ENCODE measurements at regions not wholly inside any gene's neighbourhood (a gene's known extent, or its start where the extent isn't known, plus 50 kb on each side); places are given as distances from the start of the nearest gene placed in this dataset.
"Not testable (repeated sequence)": the region's sequence is repeated elsewhere in the genome, so short reads cannot be mapped to it uniquely, and the experiment has no call there.

DNA sequence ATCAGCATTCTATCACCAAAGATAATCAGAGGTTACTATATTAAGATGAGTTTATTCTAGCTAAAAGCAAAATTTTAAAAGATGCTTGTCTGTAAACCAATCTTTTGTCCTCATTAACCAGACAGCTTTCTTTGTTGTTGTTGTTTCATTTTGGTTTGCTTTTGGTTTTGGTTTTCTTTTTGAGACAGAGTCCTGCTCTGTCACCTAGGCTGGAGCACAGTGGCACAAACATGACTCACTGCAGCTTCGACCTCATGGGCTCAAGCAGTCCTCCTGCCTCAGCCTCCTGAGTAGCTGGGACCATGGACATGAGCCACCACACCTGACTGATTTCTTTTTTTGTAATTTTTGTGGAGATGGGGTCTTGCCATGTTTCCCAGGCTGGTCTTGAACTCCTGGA lies 102.9 kb downstream of the COX18 start:
- peaks cover 1% of the 10 kb centered on the region for H3K27me3 Mint-ChIP-seq
- no peak for ATAC-seq (ENCODE audit: low read depth)
- no peak overlapping the region for H3K4me3 Mint-ChIP-seq
- H3K9me3 Mint-ChIP-seq, result peaks cover 13% of the 10 kb centered on the region
- no peaks in the 10 kb centered on the region for H3K4me1 Mint-ChIP-seq
- H3K36me3 Mint-ChIP-seq, result no peaks in the 10 kb centered on the region
- DNase-seq (ENCODE audit: low spot score in 2 of 2), result no peak
- H3K27ac Mint-ChIP-seq, result no peak overlapping the region

DNA sequence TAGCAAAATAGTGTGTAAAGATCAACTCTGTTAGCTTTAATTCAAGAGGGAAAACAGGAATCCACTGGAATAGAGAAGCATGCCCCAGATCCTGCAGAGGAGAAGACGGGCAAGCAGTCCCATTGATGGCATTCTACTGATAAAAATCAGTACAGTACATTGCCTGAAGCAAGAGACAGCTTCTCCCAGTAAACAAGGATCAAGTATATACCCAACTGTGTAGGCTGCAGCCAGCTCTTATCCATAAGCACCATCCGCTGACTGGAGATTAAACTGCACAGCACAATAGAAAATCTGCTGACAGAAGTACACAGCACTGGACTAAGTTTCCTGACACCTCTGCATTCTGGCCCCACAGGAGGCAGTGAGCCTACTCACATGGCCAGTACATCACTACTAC lies 110.1 kb downstream of the COX18 start:
- H3K36me3 Mint-ChIP-seq, result peaks cover 2% of the 10 kb centered on the region
- ATAC-seq (ENCODE audit: low read depth) (no peak), DNase-seq (ENCODE audit: low spot score in 2 of 2) (no peak)
- no peak overlapping the region for H3K4me3 Mint-ChIP-seq
- peaks cover 22% of the 10 kb centered on the region for H3K9me3 Mint-ChIP-seq
- no peak overlapping the region for H3K27ac Mint-ChIP-seq
- peaks cover 5% of the 10 kb centered on the region for H3K27me3 Mint-ChIP-seq
- no peaks in the 10 kb centered on the region for H3K4me1 Mint-ChIP-seq

GRCh38 chr4:72954811-72955210 lies 114.7 kb downstream of the COX18 start:
- H3K4me3 Mint-ChIP-seq, result no peak overlapping the region
- H3K9me3 Mint-ChIP-seq, result peaks cover 7% of the 10 kb centered on the region
- H3K27ac Mint-ChIP-seq, result no peak overlapping the region
- peaks cover 1% of the 10 kb centered on the region for H3K36me3 Mint-ChIP-seq
- no peak for DNase-seq (ENCODE audit: low spot score in 2 of 2)
- ATAC-seq (ENCODE audit: low read depth), result no peak
- peaks cover 5% of the 10 kb centered on the region for H3K27me3 Mint-ChIP-seq
- no peaks in the 10 kb centered on the region for H3K4me1 Mint-ChIP-seq

- Mint-ChIP-seq H3K4me1 (no peaks in the 10 kb centered on the region), H3K27me3 (peaks cover 3% of the 10 kb centered on the region), H3K36me3 (no peaks in the 10 kb centered on the region), H3K9me3 (peaks cover 3% of the 10 kb centered on the region), H3K27ac (no peak overlapping the region), H3K4me3 (no peak overlapping the region)
- ATAC-seq (ENCODE audit: low read depth) (no peak), DNase-seq (ENCODE audit: low spot score in 2 of 2) (no peak)
These were observed 115.9 kb downstream of the COX18 start for GRCh38 chr4:72953571-72953970.

DNA sequence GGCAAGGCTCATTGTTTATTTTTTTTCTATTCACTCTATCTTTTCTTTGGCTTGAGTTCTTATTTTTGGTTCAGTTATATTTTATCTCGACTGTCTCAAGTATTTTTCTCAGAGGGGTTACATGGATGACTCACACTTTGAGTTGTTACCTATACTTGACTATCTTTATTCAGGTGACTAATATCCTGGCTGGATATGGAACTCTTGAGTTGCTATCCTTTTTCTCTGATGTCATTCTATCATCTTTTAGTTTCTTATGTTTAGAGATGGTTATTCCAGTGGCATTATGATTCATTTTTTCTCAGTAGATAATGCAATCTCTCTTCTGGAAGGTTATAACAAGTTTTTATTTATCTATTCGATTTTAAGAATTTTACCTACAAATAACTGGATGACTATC lies 117.9 kb downstream of the COX18 start:
- no peak for ATAC-seq (ENCODE audit: low read depth)
- no peaks in the 10 kb centered on the region for H3K36me3 Mint-ChIP-seq
- H3K27me3 Mint-ChIP-seq, result peaks cover 3% of the 10 kb centered on the region
- no peak for DNase-seq (ENCODE audit: low spot score in 2 of 2)
- H3K4me3 Mint-ChIP-seq, result no peak overlapping the region
- peaks cover 3% of the 10 kb centered on the region for H3K9me3 Mint-ChIP-seq
- H3K4me1 Mint-ChIP-seq, result no peaks in the 10 kb centered on the region
- H3K27ac Mint-ChIP-seq, result no peak overlapping the region

DNA sequence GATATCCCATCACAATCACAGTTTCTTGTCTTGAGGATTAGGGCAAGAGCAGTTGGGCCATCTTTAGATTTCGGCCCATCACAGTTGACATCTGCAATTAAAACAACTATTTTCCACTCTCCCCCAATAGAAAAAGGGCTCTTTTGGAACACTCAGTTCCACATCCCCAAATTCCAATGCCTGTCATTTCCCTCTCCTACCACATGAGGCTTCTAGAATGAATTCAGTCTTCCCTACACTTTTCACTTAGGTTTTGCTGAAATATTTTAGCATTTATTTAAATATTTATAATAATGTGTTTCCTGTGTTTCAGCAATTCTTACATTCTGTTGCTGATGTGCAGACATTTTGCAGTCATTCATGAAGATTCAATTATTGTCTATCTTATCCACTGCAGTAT lies 118.4 kb downstream of the COX18 start:
- Mint-ChIP-seq H3K36me3 (no peaks in the 10 kb centered on the region), H3K4me1 (no peaks in the 10 kb centered on the region), H3K27me3 (peaks cover 3% of the 10 kb centered on the region), H3K9me3 (peaks cover 3% of the 10 kb centered on the region), H3K4me3 (no peak overlapping the region), H3K27ac (no peak overlapping the region)
- ATAC-seq (ENCODE audit: low read depth), result no peak
- no peak for DNase-seq (ENCODE audit: low spot score in 2 of 2)

DNA sequence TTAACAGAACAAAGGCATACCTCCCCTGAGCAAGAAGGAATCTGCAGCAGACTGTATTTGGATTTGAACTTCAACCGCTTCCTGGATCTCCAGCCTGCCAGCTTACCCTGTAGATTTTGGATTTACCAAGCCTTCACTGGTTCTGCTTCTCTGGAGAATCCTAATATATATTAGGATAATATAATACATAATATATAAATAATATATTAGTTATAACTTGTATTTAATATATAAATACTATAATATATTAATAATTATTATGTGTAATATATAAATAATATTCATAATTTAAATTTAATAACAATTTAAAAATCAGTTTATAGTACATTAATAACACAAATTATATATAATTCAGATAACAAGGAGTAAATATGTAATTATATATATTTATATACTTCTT lies 121.4 kb downstream of the COX18 start:
- H3K36me3 Mint-ChIP-seq, result no peaks in the 10 kb centered on the region
- H3K4me1 Mint-ChIP-seq, result no peaks in the 10 kb centered on the region
- H3K27ac Mint-ChIP-seq, result no peak overlapping the region
- no peak overlapping the region for H3K4me3 Mint-ChIP-seq
- no peak for DNase-seq (ENCODE audit: low spot score in 2 of 2)
- no peak for ATAC-seq (ENCODE audit: low read depth)
- H3K9me3 Mint-ChIP-seq, result peaks cover 6% of the 10 kb centered on the region
- H3K27me3 Mint-ChIP-seq, result no peaks in the 10 kb centered on the region

- H3K27ac Mint-ChIP-seq, result no peak overlapping the region
- ATAC-seq (ENCODE audit: low read depth), result no peak
- H3K4me3 Mint-ChIP-seq, result no peak overlapping the region
- no peaks in the 10 kb centered on the region for H3K36me3 Mint-ChIP-seq
- DNase-seq (ENCODE audit: low spot score in 2 of 2), result no peak
- peaks cover 6% of the 10 kb centered on the region for H3K9me3 Mint-ChIP-seq
- no peaks in the 10 kb centered on the region for H3K4me1 Mint-ChIP-seq
- no peaks in the 10 kb centered on the region for H3K27me3 Mint-ChIP-seq
These were observed 123.7 kb downstream of the COX18 start for GRCh38 chr4:72945719-72946336.

GRCh38 chr4:72942565-72942964 lies 127.0 kb downstream of the COX18 start:
- peaks cover 3% of the 10 kb centered on the region for H3K9me3 Mint-ChIP-seq

GRCh38 chr4:72938516-72938915 lies 131.0 kb downstream of the COX18 start:
- Mint-ChIP-seq H3K36me3 (no peaks in the 10 kb centered on the region), H3K27me3 (peaks cover 2% of the 10 kb centered on the region), H3K9me3 (no peaks in the 10 kb centered on the region), H3K27ac (no peak overlapping the region), H3K4me3 (no peak overlapping the region), H3K4me1 (no peaks in the 10 kb centered on the region)
- no peak for ATAC-seq (ENCODE audit: low read depth)
- no peak for DNase-seq (ENCODE audit: low spot score in 2 of 2)

More at GRCh38 chr4:72942565-72942964, 127.0 kb downstream of the COX18 start:
- Mint-ChIP-seq H3K4me3 (no peak overlapping the region), H3K27ac (no peak overlapping the region), H3K4me1 (no peaks in the 10 kb centered on the region), H3K36me3 (no peaks in the 10 kb centered on the region), H3K27me3 (no peaks in the 10 kb centered on the region)
- DNase-seq (ENCODE audit: low spot score in 2 of 2) (no peak), ATAC-seq (ENCODE audit: low read depth) (no peak)

DNA sequence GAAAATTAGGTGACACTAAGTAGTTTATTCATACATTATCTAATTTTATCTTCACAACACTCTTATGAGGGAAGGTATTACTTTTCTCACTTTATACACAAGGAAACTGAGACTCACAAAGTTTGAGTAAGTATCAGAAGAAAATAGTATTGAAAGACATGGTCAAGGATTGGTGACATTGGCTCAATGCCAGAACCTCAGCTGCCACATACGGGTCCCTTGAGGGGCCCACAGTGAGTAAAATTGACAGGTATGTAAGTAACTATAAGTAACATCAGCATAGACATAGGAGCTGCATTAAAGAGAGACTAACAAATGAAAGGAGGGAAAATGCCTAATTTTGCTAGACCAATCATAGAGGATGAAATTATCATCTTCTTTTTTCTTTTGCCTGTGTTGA lies 134.1 kb downstream of the COX18 start:
- DNase-seq (ENCODE audit: low spot score in 2 of 2) (no peak), ATAC-seq (ENCODE audit: low read depth) (no peak)
- H3K4me1 Mint-ChIP-seq, result no peaks in the 10 kb centered on the region
- H3K36me3 Mint-ChIP-seq, result no peaks in the 10 kb centered on the region
- no peak overlapping the region for H3K4me3 Mint-ChIP-seq
- no peaks in the 10 kb centered on the region for H3K9me3 Mint-ChIP-seq
- H3K27ac Mint-ChIP-seq, result no peak overlapping the region
- H3K27me3 Mint-ChIP-seq, result peaks cover 4% of the 10 kb centered on the region

- H3K4me3 Mint-ChIP-seq, result no peak overlapping the region
- no peaks in the 10 kb centered on the region for H3K36me3 Mint-ChIP-seq
- ATAC-seq (ENCODE audit: low read depth) (no peak), DNase-seq (ENCODE audit: low spot score in 2 of 2) (no peak)
- H3K4me1 Mint-ChIP-seq, result no peaks in the 10 kb centered on the region
- H3K27ac Mint-ChIP-seq, result no peak overlapping the region
- no peaks in the 10 kb centered on the region for H3K9me3 Mint-ChIP-seq
- peaks cover 4% of the 10 kb centered on the region for H3K27me3 Mint-ChIP-seq
These were observed 136.5 kb downstream of the COX18 start for GRCh38 chr4:72933029-72933428.

- no peak for DNase-seq (ENCODE audit: low spot score in 2 of 2)
- Mint-ChIP-seq H3K36me3 (no peaks in the 10 kb centered on the region), H3K9me3 (no peaks in the 10 kb centered on the region), H3K4me3 (no peak overlapping the region), H3K27me3 (peaks cover 4% of the 10 kb centered on the region), H3K4me1 (no peaks in the 10 kb centered on the region), H3K27ac (no peak overlapping the region)
- ATAC-seq (ENCODE audit: low read depth), result no peak
These were observed 138.2 kb downstream of the COX18 start for GRCh38 chr4:72931346-72931745.

- H3K36me3 Mint-ChIP-seq; H3K27me3 Mint-ChIP-seq; H3K4me3 Mint-ChIP-seq; H3K27ac Mint-ChIP-seq; H3K4me1 Mint-ChIP-seq; H3K9me3 Mint-ChIP-seq; DNase-seq (ENCODE audit: low spot score in 2 of 2); ATAC-seq (ENCODE audit: low read depth): not testable (repeated sequence)
These were observed 139.8 kb downstream of the COX18 start for GRCh38 chr4:72929596-72930274.

DNA sequence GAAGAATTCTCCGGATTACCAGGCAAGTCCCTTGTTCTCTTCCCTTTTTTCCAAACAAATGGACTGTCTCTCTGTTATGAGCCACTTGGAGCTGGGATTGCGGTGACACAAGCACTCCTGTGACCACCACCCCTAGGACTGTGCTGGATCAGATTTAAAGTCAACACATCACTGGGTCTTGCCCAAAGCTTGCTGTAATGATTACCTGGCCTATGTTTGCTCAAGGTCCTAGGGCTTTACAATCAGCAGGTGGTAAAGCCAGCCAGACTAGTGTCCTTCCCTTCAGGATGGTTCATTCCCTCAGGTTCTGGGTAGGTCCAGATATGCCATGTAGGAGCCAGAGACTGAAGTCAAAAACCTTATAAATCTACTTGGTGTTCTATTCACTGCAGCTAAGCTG lies 144.7 kb downstream of the COX18 start:
- Mint-ChIP-seq H3K4me3 (no peak overlapping the region), H3K27me3 (peaks cover 4% of the 10 kb centered on the region), H3K4me1 (no peaks in the 10 kb centered on the region), H3K27ac (no peak overlapping the region), H3K9me3 (peaks cover 6% of the 10 kb centered on the region), H3K36me3 (no peaks in the 10 kb centered on the region)
- DNase-seq (ENCODE audit: low spot score in 2 of 2), result no peak
- no peak for ATAC-seq (ENCODE audit: low read depth)
